KG1 (cell line): ENCODE measurements at regions not wholly inside any gene's neighbourhood (a gene's known extent, or its start where the extent isn't known, plus 50 kb on each side); places are given as distances from the start of the nearest gene placed in this dataset.

Experiments used
- DNase-seq: peaks from one replicate; lab custom pipeline; 2025; lab: John Stamatoyannopoulos, UW

- DNase-seq, result no peak
Observed at GRCh38 chr11:116557282-116557681, 215.5 kb downstream of the BUD13 start.

- DNase-seq, result no peak
Observed at GRCh38 chr11:116556483-116556882, 216.3 kb downstream of the BUD13 start.

- DNase-seq, result no peak
Observed at GRCh38 chr11:116553482-116553881, 219.3 kb downstream of the BUD13 start.

- no peak for DNase-seq
Observed at GRCh38 chr11:116551576-116551975, 221.2 kb downstream of the BUD13 start.

GRCh38 chr11:116548256-116548655 is 224.5 kb downstream of the BUD13 start:
- no peak for DNase-seq

GRCh38 chr11:116547571-116547970 is 225.2 kb downstream of the BUD13 start:
- DNase-seq, result no peak

- DNase-seq, result no peak
Observed at GRCh38 chr11:116545912-116546311, 226.9 kb downstream of the BUD13 start.

GRCh38 chr11:116544721-116545120 is 228.1 kb downstream of the BUD13 start:
- no peak for DNase-seq

- no peak for DNase-seq
Observed at GRCh38 chr11:116543911-116544475, 228.8 kb downstream of the BUD13 start.

- no peak for DNase-seq
Observed at GRCh38 chr11:116543099-116543498, 229.7 kb downstream of the BUD13 start.

- DNase-seq, result no peak
Observed at GRCh38 chr11:116542406-116542805, 230.4 kb downstream of the BUD13 start.

GRCh38 chr11:116541460-116541859 is 231.3 kb downstream of the BUD13 start:
- no peak for DNase-seq

GRCh38 chr11:116540645-116541304 is 232.0 kb downstream of the BUD13 start:
- DNase-seq, result no peak

GRCh38 chr11:116539836-116540418 is 232.9 kb downstream of the BUD13 start:
- DNase-seq, result no peak

GRCh38 chr11:116539211-116539610 is 233.6 kb downstream of the BUD13 start:
- DNase-seq, result no peak

- no peak for DNase-seq
Observed at GRCh38 chr11:116538677-116539076, 234.1 kb downstream of the BUD13 start.

GRCh38 chr11:116537709-116538108 is 235.1 kb downstream of the BUD13 start:
- DNase-seq, result no peak

GRCh38 chr11:116537121-116537520 is 235.7 kb downstream of the BUD13 start:
- DNase-seq, result no peak

- no peak for DNase-seq
Observed at GRCh38 chr11:116536416-116536815, 236.4 kb downstream of the BUD13 start.

GRCh38 chr11:116535994-116536393 is 236.8 kb downstream of the BUD13 start:
- DNase-seq, result no peak

GRCh38 chr11:116535120-116535519 is 237.7 kb downstream of the BUD13 start:
- no peak for DNase-seq

GRCh38 chr11:116534270-116534975 is 238.4 kb downstream of the BUD13 start:
- DNase-seq, result no peak

- no peak for DNase-seq
Observed at GRCh38 chr11:116533186-116533825, 239.5 kb downstream of the BUD13 start.
